ENCODE measurements at regions not wholly inside any gene's neighbourhood (a gene's known extent, or its start where the extent isn't known, plus 50 kb on each side); places are given as distances from the start of the nearest gene placed in this dataset.

DNA sequence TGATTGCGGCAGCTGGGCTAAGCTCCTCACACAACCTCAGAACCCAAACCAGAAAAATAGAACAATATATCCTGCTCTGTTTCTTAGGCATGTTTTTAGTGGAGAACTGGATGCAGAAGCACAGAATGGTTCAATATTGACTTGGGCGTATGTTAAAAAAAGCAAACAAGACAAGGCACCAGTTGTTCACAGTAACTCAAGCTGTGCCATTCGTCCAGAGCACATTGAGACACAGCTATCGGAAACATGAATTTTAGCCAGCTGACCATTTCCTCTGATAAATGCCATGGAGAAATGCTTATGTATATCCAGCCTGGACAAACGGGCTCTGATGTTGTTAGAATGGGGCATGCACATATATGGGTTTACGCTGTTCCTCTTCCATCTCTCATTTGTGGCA lies 129.2 kb upstream of the PDZRN3 start:
- TF ChIP-seq, protein P1, sequence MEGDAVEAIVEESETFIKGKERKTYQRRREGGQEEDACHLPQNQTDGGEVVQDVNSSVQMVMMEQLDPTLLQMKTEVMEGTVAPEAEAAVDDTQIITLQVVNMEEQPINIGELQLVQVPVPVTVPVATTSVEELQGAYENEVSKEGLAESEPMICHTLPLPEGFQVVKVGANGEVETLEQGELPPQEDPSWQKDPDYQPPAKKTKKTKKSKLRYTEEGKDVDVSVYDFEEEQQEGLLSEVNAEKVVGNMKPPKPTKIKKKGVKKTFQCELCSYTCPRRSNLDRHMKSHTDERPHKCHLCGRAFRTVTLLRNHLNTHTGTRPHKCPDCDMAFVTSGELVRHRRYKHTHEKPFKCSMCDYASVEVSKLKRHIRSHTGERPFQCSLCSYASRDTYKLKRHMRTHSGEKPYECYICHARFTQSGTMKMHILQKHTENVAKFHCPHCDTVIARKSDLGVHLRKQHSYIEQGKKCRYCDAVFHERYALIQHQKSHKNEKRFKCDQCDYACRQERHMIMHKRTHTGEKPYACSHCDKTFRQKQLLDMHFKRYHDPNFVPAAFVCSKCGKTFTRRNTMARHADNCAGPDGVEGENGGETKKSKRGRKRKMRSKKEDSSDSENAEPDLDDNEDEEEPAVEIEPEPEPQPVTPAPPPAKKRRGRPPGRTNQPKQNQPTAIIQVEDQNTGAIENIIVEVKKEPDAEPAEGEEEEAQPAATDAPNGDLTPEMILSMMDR (IDR thresholded peaks at IDR 0.05; ENCODE audit: low read depth, low read length) = no peak
- DNase-seq (ENCODE audit: extremely low read depth, low read depth) = no peak

DNA sequence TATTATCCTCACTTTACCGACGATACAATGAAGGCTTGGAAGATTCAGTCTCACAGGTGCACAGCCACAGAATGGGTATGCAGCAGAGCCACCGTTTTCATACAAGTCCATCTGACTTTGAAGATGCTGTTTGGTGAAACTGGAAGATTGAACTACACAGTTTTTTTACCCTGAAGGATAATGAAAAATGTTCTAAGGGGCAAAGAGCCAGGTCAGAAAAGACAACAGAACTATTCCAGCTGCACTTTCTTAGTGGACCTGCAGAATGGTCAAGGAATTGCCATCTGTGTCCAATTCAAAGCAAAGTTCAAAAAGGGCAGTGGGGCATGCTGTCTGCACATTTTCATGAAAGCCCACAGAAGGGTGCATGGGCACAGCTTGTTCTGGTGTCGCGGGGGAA lies 127.6 kb upstream of the PDZRN3 start:
- no peak for DNase-seq (ENCODE audit: extremely low read depth, low read depth)
- TF ChIP-seq, protein P1 (IDR thresholded peaks at IDR 0.05; ENCODE audit: low read depth, low read length) = no peak

DNA sequence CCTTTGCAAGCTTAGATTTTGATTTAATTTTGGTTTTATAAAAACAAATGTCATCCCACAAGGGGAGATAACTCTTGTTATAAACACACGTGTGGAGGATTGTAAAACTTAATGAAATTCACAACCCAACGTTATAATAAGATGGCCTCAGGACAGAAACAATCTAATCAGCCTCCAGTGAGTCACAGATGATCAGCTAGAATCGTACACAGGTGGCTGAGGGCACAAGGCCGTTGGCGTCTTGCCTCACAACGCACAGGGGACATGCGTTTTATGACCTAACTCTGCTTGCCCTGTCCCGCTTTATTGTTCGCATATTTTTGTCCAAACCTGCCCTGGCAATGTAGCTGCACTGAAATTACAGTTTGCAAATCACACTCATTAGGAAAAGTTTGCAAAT lies 121.9 kb upstream of the PDZRN3 start:
- no peak for DNase-seq (ENCODE audit: extremely low read depth, low read depth)
- TF ChIP-seq, protein P1 (IDR thresholded peaks at IDR 0.05; ENCODE audit: low read depth, low read length) = no peak

DNA sequence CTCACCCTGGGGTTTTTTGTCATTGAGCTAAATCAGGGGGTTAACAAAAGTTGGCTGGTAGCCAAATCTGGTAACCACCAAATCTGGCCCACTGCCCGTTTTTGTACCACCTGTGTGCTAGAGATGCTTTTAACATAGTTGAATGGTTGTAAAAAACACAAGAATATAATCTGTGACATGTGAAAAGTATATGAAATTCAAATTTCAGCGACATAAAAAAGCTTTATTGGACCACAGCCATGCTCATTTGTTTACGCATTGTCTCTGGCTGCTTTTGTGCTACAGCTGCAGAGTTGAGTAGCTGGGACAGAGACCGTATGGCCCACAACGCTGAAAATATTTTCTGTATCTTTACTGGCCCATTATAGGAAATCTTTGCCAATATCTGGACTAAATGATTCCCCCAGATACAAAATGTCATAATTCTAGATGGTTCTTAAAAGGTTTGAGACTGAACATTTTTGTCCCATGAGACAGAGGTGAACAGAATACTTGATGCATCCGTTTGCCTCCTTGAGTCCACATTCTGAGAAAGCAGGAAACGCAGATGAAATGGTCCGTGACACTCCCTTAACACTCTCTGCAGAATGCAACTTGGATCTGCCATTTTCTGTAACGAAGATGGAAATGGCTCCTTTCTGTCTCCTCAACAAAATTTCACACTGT lies 120.9 kb upstream of the PDZRN3 start:
- no peak for DNase-seq (ENCODE audit: extremely low read depth, low read depth)
- TF ChIP-seq, protein P1 (IDR thresholded peaks at IDR 0.05; ENCODE audit: low read depth, low read length) = no peak

DNA sequence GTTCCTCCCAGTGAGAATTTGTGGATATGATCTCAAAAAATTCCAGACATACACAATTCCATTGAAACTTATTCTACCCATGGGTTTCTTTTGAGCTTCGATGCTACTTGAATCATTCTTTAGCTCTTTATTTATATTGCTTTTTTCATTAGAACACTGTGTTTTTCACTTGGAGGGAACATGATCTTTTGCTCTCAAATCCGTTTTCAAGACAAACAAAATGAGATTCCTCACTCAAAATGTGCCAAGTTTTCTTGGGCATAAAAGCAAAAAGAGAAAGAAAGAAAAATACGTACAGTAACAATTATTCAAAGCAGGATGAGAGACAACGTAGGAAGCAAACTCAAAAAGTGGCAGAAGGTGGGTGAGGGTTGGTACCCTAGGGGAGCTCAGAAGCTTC lies 118.8 kb upstream of the PDZRN3 start:
- no peak for DNase-seq (ENCODE audit: extremely low read depth, low read depth)
- TF ChIP-seq, protein P1 (IDR thresholded peaks at IDR 0.05; ENCODE audit: low read depth, low read length) = no peak

DNA sequence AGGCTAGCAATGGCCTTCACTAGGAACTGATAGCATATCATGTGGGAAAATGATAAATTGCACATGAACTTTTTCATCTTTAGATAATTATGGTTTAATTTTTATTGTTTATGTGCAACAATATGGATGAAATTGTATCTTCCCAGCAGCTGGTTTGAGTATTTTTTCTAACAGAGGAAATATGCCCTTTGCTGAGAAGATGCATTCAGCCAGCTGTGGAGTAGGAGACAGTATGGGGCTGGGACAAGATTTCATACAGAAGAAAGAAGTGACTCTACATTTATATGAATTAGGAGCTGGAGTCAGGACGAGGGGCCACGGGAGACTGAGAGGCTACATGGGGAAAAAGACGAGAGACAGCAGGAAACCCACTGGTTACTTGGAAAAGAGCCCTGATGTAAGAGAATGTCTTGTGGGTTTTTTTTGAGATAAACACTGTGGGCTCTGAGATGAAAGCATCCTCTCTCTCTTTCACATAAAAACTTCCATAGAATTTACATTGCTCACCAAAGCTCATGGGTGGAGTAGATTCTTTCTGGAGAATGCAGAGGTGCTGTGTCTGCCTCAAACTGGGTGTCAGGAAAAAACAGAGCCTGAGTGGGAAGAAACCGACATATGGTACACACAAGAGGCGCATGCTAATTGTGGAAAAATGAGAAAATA lies 115.2 kb upstream of the PDZRN3 start:
- no peak for DNase-seq (ENCODE audit: extremely low read depth, low read depth)
- TF ChIP-seq, protein P1 (IDR thresholded peaks at IDR 0.05; ENCODE audit: low read depth, low read length) = no peak

DNA sequence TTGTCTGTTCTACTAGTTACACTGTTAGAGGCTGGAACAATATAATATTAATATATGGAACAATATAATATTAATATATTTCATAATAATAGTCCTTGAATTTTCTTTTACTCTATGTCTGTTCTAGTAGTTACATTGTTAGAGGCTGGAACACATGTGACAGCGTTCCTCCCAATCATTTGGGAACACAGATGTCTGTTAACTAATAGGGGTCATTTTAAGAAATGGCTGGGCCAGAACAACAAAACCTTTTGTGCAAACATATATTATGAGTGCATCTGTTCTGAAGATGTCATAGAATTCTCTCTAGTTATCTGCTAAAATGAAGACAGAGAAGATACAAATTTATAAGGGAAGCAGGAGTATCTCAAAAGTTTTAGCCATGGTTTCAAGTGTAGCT lies 114.0 kb upstream of the PDZRN3 start:
- TF ChIP-seq, protein P1 (IDR thresholded peaks at IDR 0.05; ENCODE audit: low read depth, low read length) = no peak

More for the DNA sequence above, 114.0 kb upstream of the PDZRN3 start:
- no peak for DNase-seq (ENCODE audit: extremely low read depth, low read depth)
